Psoas muscle (tissue), 7 donors: ENCODE measurements at regions not wholly inside any gene's neighbourhood (a gene's known extent, or its start where the extent isn't known, plus 50 kb on each side); places are given as distances from the start of the nearest gene placed in this dataset.

ENCODE experiments used
- ATAC-seq, 4 donors: fragments of 200-7000 bp; cut with Tn5 transposase; one replicate each; pipeline ENCODE4 v1.9.1; 2020; ENCODE audit warnings: moderate library complexity in 3 of 4, mild to moderate bottlenecking in 2 of 4
- DNase-seq, 2 donors: peaks; one replicate each; pipeline ENCODE4 v3.0.0-alpha.2; 2020
- H3K27ac ChIP-seq: fragments of 200-600 bp; one replicate; pipeline ENCODE4 v1.8.0; 2022
- H3K27me3 ChIP-seq, 3 donors: fragments of 200-600 bp in 1 of 3; one replicate each; pipeline versions ENCODE4 v1.6.1 to v1.8.0; 2013 to 2022; ENCODE audit warnings: low read length in 2 of 3, mild to moderate bottlenecking in 2 of 3, moderate library complexity in 1 of 3; ENCODE audit not compliant: insufficient read depth in 3 of 3
- H3K36me3 ChIP-seq, 2 donors: fragments of 200-600 bp in 1 of 2; one replicate each; pipeline versions ENCODE4 v1.6.1 to v1.8.0; 2013 to 2022; ENCODE audit warnings: low read depth in 1 of 2, mild to moderate bottlenecking in 1 of 2, moderate library complexity in 1 of 2; ENCODE audit not compliant: insufficient read depth in 1 of 2
- H3K4me1 ChIP-seq: fragments of 200-600 bp; one replicate; pipeline ENCODE4 v1.8.0; 2022
- H3K4me3 ChIP-seq: fragments of 200-600 bp; one replicate; pipeline ENCODE4 v1.8.0; 2022; ENCODE audit warnings: mild to moderate bottlenecking
- H3K9me3 ChIP-seq: fragments of 200-600 bp; one replicate; pipeline ENCODE4 v1.8.0; 2022
- CTCF ChIP-seq: fragments of 200-600 bp; IDR thresholded peaks from one replicate; pipeline ENCODE4 v1.8.0; 2022; ENCODE audit warnings: antibody characterized with exemption
- WGBS, 3 donors: extraction: QIAGEN DNeasy Blood & Tissue Kit; methylation state at CpG; one replicate each; pipeline versions ENCODE4 v1.1.6 to v1.1.7; 2013; 5-methylcytosine and 5-hydroxymethylcytosine counted together
- intact Hi-C, 2 donors: fragments of 100-400 bp; cut with DNase I; formaldehyde crosslinking; loops; one replicate each; pipeline versions ENCODE4 v1.11.0 to v1.14.2; 2022
- donor health status: healthy with polysubstance abuse.
- donor health status: DM: no; HTN: no; CAD: no; lungs with moderate emphysema.
- donor health status: Bipolar disorder and iron deficiency.
- donor health status: healthy.
- donor health status: DM: yes; HTN: yes; CAD: no.
- donor health status: DM: no; HTN: no; CAD: no.
- donor health status: DM: yes; HTN: yes; CAD: no.

- Histone ChIP-seq H3K27ac (no peak overlapping the region), H3K27me3 (no peaks in the 10 kb centered on the region), H3K4me3 (no peak overlapping the region), H3K9me3 (peaks cover 7% of the 10 kb centered on the region), H3K36me3 (no peaks in the 10 kb centered on the region), H3K4me1 (no peaks in the 10 kb centered on the region)
- 80 to 84% (median 83%) methylated on average over 22 to 29 of the region's 29 CpGs for WGBS, 3 donors
- ATAC-seq (no peak), DNase-seq (peak in 1 of 2 donors; percentile 34)
- TF ChIP-seq CTCF, result no peak
- intact Hi-C loops, result no loop called here
Measured at GRCh38 chr5:1745796-1746370, 53.8 kb downstream of the MRPL36 start.

GRCh38 chr5:1745123-1745795 is 54.4 kb downstream of the MRPL36 start:
- DNase-seq, result peak in 1 of 2 donors; percentile 31
- ATAC-seq, result no peak
- Histone ChIP-seq H3K4me3 (no peak overlapping the region), H3K9me3 (peaks cover 8% of the 10 kb centered on the region), H3K4me1 (no peaks in the 10 kb centered on the region), H3K36me3 (no peaks in the 10 kb centered on the region), H3K27ac (no peak overlapping the region), H3K27me3 (no peaks in the 10 kb centered on the region)
- TF ChIP-seq CTCF, result no peak
- 79 to 84% (median 82%) methylated on average over 27 to 30 of the region's 30 CpGs for WGBS, 3 donors
- intact Hi-C loops, result no loop called here

- DNase-seq (no peak), ATAC-seq (no peak)
- no peaks in the 10 kb centered on the region for H3K27me3 ChIP-seq
- intact Hi-C loops, result no loop called here
- 76 to 78% (median 76%) methylated on average over 21 of the region's 21 CpGs for WGBS, 3 donors
- no peak for TF ChIP-seq CTCF
- no peak overlapping the region for H3K27ac ChIP-seq
- no peaks in the 10 kb centered on the region for H3K36me3 ChIP-seq
- H3K4me3 ChIP-seq, result no peak overlapping the region
- no peaks in the 10 kb centered on the region for H3K4me1 ChIP-seq
- peaks cover 14% of the 10 kb centered on the region for H3K9me3 ChIP-seq
Measured at GRCh38 chr5:1744393-1745122, 55.1 kb downstream of the MRPL36 start.

GRCh38 chr5:1743769-1744085 is 55.9 kb downstream of the MRPL36 start:
- no peak overlapping the region for H3K27ac ChIP-seq
- H3K27me3 ChIP-seq, result peaks cover 0 to 4% (median 0%) of the 10 kb centered on the region in 3 donors
- H3K36me3 ChIP-seq, result no peaks in the 10 kb centered on the region
- no peaks in the 10 kb centered on the region for H3K4me1 ChIP-seq
- 17 to 27% (median 21%) methylated on average over 5 of the region's 5 CpGs for WGBS, 3 donors
- no peak for TF ChIP-seq CTCF
- peaks cover 14% of the 10 kb centered on the region for H3K9me3 ChIP-seq
- intact Hi-C loops, result no loop called here
- ATAC-seq (no peak), DNase-seq (no peak)
- no peak overlapping the region for H3K4me3 ChIP-seq
